Stimulated activated naive B cell treated with anti-CD40 and anti-IgM and Interleukin-4, amounts not matched to agents 10 μg/mL and 1 μg/mL and 100 μg/mL, for 72 hours (primary cell): ENCODE measurements at regions not wholly inside any gene's neighbourhood (a gene's known extent, or its start where the extent isn't known, plus 50 kb on each side); places are given as distances from the start of the nearest gene placed in this dataset.

Experiments
- ATAC-seq, 2 donors: fragments of 150-1000 bp; cut with Tn5 transposase; replicated peaks; 2 replicates each; pipeline ENCODE4 v1.10.0; 2021; ENCODE audit warnings: moderate library complexity in 1 of 2
- DNase-seq: peaks from one replicate; pipeline ENCODE4 v3.0.0; 2021
- H3K27ac Mint-ChIP-seq: one replicate; pipeline ENCODE4 v1.8.0; 2022; ENCODE audit warnings: mild to moderate bottlenecking, mixed read lengths
- H3K27me3 Mint-ChIP-seq, 2 donors: one replicate each; pipeline ENCODE4 v1.8.0; 2022; ENCODE audit warnings: mixed read lengths in 2 of 2
- H3K36me3 Mint-ChIP-seq, 2 donors: one replicate each; pipeline ENCODE4 v1.8.0; 2022; ENCODE audit warnings: mixed read lengths in 2 of 2, mild to moderate bottlenecking in 1 of 2
- H3K4me1 Mint-ChIP-seq, 2 donors: one replicate each; pipeline ENCODE4 v1.8.0; 2022; ENCODE audit warnings: mixed read lengths in 2 of 2, mild to moderate bottlenecking in 1 of 2
- H3K4me3 Mint-ChIP-seq, 2 donors: one replicate each; pipeline ENCODE4 v1.8.0; 2022; ENCODE audit warnings: mild to moderate bottlenecking in 2 of 2, mixed read lengths in 2 of 2, moderate library complexity in 1 of 2
- H3K9me3 Mint-ChIP-seq, 2 donors: one replicate each; pipeline ENCODE4 v1.8.0; 2022; ENCODE audit warnings: mixed read lengths in 2 of 2, mild to moderate bottlenecking in 1 of 2

DNA sequence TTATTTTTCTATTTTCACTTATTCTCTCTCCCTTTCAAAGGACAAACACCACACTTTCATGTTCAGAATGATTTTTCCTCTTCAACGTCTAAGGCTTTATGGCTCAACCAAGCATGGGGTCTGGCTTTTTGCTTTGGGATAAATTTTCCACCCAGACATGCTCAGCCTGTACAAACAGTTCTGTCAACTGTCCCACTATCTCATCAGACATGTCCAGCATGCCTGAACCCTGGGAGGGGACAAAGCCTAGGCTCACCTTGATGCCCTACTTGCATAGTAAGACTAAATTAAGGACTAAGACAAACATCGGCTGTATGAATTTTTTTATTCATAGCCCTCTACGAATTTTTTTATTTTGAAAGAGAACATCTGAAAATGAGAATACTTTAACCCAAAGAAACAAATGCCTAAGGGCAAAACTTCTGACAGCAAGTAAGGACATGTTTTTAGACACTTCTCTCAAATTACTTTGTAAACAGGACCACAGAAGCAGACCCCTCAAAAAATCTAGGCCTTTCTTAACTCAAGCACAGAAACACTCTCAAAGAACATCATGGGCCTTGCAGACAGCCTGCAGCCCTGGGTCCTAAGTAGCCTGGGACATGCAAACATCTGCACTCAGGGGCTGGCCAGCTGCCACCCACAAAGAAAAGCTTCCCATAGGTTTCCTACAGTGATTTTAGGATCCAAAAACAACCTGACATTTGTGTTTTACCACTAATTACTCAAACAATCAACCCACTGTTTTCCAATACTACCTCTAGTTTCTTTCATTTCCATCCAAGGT is 72.3 kb upstream of the PALMD start:
- no peaks in the 10 kb centered on the region for H3K4me1 Mint-ChIP-seq
- H3K27ac Mint-ChIP-seq: no peak overlapping the region
- no peak overlapping the region for H3K4me3 Mint-ChIP-seq
- peaks cover 0 to 1% of the 10 kb centered on the region in 2 donors for H3K9me3 Mint-ChIP-seq
- H3K36me3 Mint-ChIP-seq: no peaks in the 10 kb centered on the region
- ATAC-seq (no peak), DNase-seq (no peak)
- no peaks in the 10 kb centered on the region for H3K27me3 Mint-ChIP-seq

DNA sequence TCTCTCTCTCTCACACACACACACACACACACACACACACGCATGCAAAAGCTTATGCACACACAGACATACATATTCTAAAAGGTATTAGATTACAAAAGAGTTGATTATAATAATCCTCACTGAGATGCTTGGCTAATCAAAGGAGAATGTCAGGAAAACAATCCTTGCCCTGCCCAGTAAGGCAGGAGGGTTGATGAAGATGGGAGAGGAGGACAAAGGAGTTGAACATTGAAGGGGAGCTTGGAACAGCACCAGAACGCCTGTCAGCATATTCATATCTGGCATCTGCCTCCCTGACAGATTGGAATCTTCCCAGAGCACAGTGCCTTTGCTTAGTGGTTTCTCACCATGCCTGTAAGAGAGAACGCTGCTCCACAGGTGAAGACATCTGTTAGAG is 68.6 kb upstream of the PALMD start:
- no peaks in the 10 kb centered on the region for H3K4me1 Mint-ChIP-seq
- DNase-seq: no peak
- no peaks in the 10 kb centered on the region for H3K36me3 Mint-ChIP-seq
- H3K9me3 Mint-ChIP-seq: no peaks in the 10 kb centered on the region
- H3K4me3 Mint-ChIP-seq: no peak overlapping the region
- no peak overlapping the region for H3K27ac Mint-ChIP-seq
- H3K27me3 Mint-ChIP-seq: no peaks in the 10 kb centered on the region
- ATAC-seq: no peak

DNA sequence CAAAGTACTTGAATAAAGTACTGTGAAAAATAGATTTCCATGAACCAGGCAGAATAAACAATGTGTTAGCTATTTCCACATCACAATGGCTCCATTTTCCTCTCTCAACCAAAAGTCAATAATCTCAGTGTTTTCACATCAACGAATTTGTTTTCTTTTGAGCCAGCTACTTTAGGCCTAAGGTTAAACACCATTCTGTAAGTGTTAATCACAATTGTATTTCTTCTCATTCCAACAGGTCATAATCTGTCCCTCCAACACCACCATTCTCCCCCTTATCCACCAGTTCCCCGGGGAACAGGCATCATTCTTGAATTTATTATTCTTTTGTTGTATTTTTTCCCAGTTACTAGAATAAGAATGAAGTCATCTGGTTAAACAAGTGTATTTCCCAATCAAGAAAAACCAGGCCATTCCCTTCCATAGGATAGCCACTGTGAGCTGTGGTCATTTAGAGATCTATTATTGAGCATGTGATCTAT is 66.2 kb upstream of the PALMD start:
- Mint-ChIP-seq H3K9me3 (peaks cover 0 to 1% of the 10 kb centered on the region in 2 donors), H3K36me3 (no peaks in the 10 kb centered on the region), H3K4me1 (no peaks in the 10 kb centered on the region), H3K27me3 (no peaks in the 10 kb centered on the region), H3K4me3 (no peak overlapping the region), H3K27ac (no peak overlapping the region)
- no peak for DNase-seq
- ATAC-seq: no peak

DNA sequence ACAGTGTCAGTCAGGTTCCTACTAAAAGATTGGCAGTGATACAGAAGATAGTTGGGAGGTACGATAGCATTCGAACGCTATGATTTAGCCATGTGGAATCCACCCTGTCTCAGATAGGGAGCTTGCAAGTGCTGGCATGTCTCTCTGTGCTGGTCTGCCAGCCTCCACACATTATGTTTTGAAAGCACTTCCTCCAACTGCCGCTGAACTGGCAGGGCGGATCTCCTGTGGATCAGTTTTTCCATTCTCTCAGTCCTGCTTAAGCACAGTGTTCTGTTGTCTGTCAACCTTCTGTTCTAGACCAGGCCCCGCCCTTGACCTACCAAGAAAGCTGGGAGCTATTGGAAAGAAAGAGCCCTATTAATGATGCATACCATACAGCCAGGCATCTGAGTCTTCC is 65.5 kb upstream of the PALMD start:
- ATAC-seq (no peak), DNase-seq (no peak)
- Mint-ChIP-seq H3K27ac (no peak overlapping the region), H3K4me3 (no peak overlapping the region), H3K27me3 (no peaks in the 10 kb centered on the region), H3K36me3 (no peaks in the 10 kb centered on the region), H3K4me1 (no peaks in the 10 kb centered on the region), H3K9me3 (peaks cover 0 to 1% of the 10 kb centered on the region in 2 donors)

DNA sequence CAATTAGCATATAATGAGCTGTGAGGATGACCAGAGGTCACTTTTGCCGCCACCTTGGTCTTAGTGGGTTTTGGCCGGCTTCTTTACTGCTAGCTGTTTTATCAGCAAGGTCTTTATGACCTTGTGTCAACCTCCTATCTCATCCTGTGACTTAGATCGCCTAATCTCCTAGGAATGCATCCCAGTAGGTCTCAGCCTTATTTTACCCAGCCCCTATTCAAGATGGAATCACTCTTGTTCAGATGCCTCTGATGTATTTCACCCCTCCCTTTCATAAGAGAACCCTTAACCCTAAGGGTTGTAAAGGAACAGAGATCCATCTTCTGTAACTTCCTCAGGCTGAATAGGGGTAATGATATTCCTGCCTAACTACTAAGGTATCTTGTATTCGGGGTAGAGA is 58.9 kb upstream of the PALMD start:
- no peak for ATAC-seq
- H3K27me3 Mint-ChIP-seq: no peaks in the 10 kb centered on the region
- H3K4me3 Mint-ChIP-seq: no peak overlapping the region
- peaks cover 0 to 3% of the 10 kb centered on the region in 2 donors for H3K9me3 Mint-ChIP-seq
- H3K36me3 Mint-ChIP-seq: no peaks in the 10 kb centered on the region
- no peak for DNase-seq
- H3K27ac Mint-ChIP-seq: no peak overlapping the region
- H3K4me1 Mint-ChIP-seq: no peaks in the 10 kb centered on the region

DNA sequence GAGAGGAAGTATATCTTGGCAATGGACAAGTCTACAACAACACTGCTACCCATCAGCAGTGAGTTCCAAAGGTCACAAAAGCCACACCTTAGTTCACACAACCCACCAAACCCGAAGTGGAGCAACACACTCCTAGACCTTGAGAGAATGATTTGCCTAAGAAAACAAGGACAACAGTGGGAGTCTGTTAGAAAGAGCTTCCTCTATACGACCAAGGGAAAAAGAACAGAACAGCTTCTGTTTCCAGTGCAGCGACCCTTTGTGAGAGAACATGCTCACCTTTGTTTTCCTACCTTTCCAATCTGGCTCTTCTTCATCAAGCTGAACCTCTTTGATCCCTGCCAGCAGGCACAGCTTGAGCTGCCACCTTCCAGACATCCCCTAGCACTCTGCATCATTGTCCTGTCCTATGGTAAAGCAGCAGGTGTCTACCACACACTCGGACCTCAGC is 56.7 kb upstream of the PALMD start:
- Mint-ChIP-seq H3K36me3 (no peaks in the 10 kb centered on the region), H3K4me3 (no peak overlapping the region), H3K9me3 (peaks cover 0 to 3% of the 10 kb centered on the region in 2 donors), H3K4me1 (no peaks in the 10 kb centered on the region), H3K27me3 (no peaks in the 10 kb centered on the region), H3K27ac (no peak overlapping the region)
- ATAC-seq (no peak), DNase-seq (no peak)

DNA sequence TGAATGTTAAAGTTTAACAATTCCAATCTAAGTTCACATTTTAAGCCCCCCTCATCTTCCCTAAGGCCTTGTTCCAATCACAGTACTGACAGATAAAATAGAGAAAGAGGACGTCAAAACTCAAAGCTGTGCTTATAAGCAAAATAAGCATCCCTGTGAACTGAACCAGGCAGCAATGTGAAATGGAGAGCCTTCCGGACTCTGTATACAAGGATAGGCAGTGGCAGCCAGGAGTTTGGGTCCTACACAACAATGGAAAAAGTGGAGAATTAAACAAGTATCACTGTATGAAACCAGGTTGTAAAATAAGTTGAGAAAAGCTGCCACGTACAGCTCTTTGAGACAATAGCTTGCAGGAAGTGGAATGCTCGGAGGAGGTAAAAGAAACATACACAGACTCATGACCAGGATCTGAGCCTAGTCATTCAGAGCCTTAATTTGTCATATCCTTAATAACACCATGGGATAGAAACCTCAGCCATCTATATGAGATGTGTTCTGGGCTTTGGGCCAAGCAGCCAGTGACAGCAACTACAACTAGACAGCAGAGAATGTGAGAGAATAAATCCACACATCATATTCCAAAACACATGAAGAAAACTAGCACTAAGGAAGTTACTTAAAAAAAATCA is 55.2 kb upstream of the PALMD start:
- H3K27me3 Mint-ChIP-seq: no peaks in the 10 kb centered on the region
- ATAC-seq (no peak), DNase-seq (no peak)
- no peaks in the 10 kb centered on the region for H3K4me1 Mint-ChIP-seq
- H3K36me3 Mint-ChIP-seq: no peaks in the 10 kb centered on the region
- no peak overlapping the region for H3K4me3 Mint-ChIP-seq
- H3K27ac Mint-ChIP-seq: no peak overlapping the region
- peaks cover 0 to 3% of the 10 kb centered on the region in 2 donors for H3K9me3 Mint-ChIP-seq

DNA sequence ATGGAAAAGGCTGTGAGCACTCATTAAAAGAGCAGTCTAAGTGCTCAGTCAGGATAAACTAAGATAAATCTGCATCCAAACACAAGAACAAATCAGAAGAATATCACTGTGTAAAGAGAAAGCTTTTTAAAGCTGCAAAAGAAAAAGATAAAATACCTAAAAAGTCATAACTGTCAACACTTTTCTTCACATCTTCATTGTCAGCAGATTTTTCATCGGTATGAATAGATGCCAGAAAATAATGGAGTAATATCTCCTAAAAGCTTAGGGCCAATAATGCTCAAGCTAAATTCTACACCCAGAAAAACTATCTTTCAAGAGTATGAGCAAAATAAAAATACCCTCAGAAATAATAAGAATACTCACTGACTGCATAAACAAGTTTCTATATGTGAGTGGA is 54.0 kb upstream of the PALMD start:
- peaks cover 0 to 2% of the 10 kb centered on the region in 2 donors for H3K27me3 Mint-ChIP-seq
- no peak overlapping the region for H3K4me3 Mint-ChIP-seq
- no peak for DNase-seq
- ATAC-seq: no peak
- H3K36me3 Mint-ChIP-seq: no peaks in the 10 kb centered on the region
- H3K27ac Mint-ChIP-seq: no peak overlapping the region
- H3K4me1 Mint-ChIP-seq: no peaks in the 10 kb centered on the region
- H3K9me3 Mint-ChIP-seq: peaks cover 0 to 3% of the 10 kb centered on the region in 2 donors

DNA sequence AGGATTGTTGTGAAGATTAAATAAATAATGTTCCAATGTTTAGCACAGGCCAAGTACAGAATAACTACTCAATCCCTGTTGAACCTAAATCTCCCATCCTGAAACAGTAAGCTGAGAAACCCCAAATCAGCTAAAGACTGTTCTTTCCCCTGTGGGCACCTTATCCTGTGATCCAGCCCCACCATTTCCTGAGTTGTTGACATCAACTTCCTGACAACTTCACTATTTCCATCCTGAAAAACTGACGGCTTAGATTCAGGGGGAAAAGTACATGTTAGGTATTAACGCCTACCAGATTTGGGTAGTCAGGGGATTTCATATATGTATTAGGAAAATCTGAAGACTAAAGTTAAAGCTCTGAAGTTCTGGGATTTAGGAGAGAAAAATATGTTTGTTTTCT is 51.7 kb upstream of the PALMD start:
- H3K27me3 Mint-ChIP-seq: peaks cover 0 to 9% of the 10 kb centered on the region in 2 donors
- H3K36me3 Mint-ChIP-seq: no peaks in the 10 kb centered on the region
- ATAC-seq (no peak), DNase-seq (no peak)
- H3K4me3 Mint-ChIP-seq: no peak overlapping the region
- H3K4me1 Mint-ChIP-seq: no peaks in the 10 kb centered on the region
- peaks cover 3 to 5% of the 10 kb centered on the region in 2 donors for H3K9me3 Mint-ChIP-seq
- H3K27ac Mint-ChIP-seq: no peak overlapping the region

DNA sequence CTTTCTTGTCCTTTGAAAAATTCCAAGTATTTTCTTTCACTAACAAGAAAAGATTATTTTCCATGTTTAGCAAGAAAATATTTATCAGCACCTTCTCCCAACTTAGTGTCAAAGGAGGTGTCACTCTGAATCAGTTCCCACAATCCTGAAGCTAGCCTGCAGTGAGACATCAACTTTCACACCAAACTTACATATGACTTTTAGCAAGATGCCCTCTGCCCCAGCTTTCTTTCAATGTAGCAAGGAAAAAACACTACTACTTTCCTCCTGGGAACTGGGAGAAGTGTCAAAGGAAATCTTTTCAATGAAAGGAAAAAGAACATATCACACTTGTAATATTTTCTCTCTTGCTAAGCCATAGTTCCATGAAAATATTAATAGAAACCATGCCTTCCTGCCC is 50.9 kb upstream of the PALMD start:
- H3K4me1 Mint-ChIP-seq: no peaks in the 10 kb centered on the region
- no peak overlapping the region for H3K4me3 Mint-ChIP-seq
- ATAC-seq: no peak
- no peaks in the 10 kb centered on the region for H3K36me3 Mint-ChIP-seq
- no peak overlapping the region for H3K27ac Mint-ChIP-seq
- H3K9me3 Mint-ChIP-seq: peaks cover 2 to 5% of the 10 kb centered on the region in 2 donors
- no peak for DNase-seq
- H3K27me3 Mint-ChIP-seq: peaks cover 0 to 9% of the 10 kb centered on the region in 2 donors

DNA sequence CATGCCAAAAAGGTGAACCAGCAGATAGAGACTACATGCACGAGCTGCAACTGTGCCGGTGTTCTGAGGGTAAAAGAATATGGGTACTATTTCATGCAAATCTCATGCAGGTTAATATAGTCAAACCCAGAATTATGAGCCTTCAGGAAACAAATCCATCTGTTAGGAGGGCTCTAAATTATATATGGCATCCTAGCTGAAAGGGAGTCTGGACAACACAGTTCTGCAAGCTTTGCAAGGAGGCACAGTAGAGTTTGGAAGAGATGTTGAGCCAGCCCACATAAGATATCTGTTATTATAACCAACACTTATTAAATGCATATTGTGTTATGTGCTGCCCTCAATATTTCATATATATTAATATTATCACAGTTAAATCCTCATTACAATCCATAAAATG is 50.5 kb upstream of the PALMD start:
- ATAC-seq (no peak), DNase-seq (no peak)
- Mint-ChIP-seq H3K27ac (no peak overlapping the region), H3K4me3 (no peak overlapping the region), H3K27me3 (peaks cover 0 to 9% of the 10 kb centered on the region in 2 donors), H3K9me3 (peaks cover 2 to 5% of the 10 kb centered on the region in 2 donors), H3K4me1 (no peaks in the 10 kb centered on the region), H3K36me3 (no peaks in the 10 kb centered on the region)
